Nephron (organoid): ENCODE measurements at regions not wholly inside any gene's neighbourhood (a gene's known extent, or its start where the extent isn't known, plus 50 kb on each side); places are given as distances from the start of the nearest gene placed in this dataset.
A peak's percentile ranks its signal among the peaks of the same experiment; 100 is the strongest.

Source experiments
- H3K27ac Mint-ChIP-seq, 3 experiments: 2 replicates each; pipeline ENCODE4 v1.8.0; 2020; ENCODE audit warnings: mixed read lengths in 3 of 3, mild to moderate bottlenecking in 2 of 3, moderate library complexity in 1 of 3
- H3K27me3 Mint-ChIP-seq: 2 replicates; pipeline ENCODE4 v1.8.0; 2021; ENCODE audit warnings: low read depth, mild to moderate bottlenecking, moderate library complexity, mixed read lengths
- H3K36me3 Mint-ChIP-seq: 2 replicates; pipeline ENCODE4 v1.8.0; 2020; ENCODE audit warnings: low read depth, mixed read lengths
- H3K4me1 Mint-ChIP-seq: 2 replicates; pipeline ENCODE4 v1.8.0; 2020; ENCODE audit warnings: mixed read lengths
- H3K4me3 Mint-ChIP-seq, 3 experiments: 2 replicates each; pipeline ENCODE4 v1.8.0; 2020; ENCODE audit warnings: mild to moderate bottlenecking in 3 of 3, mixed read lengths in 3 of 3, moderate library complexity in 2 of 3
- H3K9me3 Mint-ChIP-seq: 2 replicates; pipeline ENCODE4 v1.8.0; 2020; ENCODE audit warnings: mixed read lengths
- TF ChIP-seq, protein P1 (sequence below), 3 experiments: fragments of 200-600 bp; sonication (generic); IDR thresholded peaks; one replicate each; pipeline ENCODE4 v1.5.0; 2021; ENCODE audit warnings: antibody characterized with exemption in 3 of 3; ENCODE audit not compliant: unreplicated experiment in 3 of 3

DNA sequence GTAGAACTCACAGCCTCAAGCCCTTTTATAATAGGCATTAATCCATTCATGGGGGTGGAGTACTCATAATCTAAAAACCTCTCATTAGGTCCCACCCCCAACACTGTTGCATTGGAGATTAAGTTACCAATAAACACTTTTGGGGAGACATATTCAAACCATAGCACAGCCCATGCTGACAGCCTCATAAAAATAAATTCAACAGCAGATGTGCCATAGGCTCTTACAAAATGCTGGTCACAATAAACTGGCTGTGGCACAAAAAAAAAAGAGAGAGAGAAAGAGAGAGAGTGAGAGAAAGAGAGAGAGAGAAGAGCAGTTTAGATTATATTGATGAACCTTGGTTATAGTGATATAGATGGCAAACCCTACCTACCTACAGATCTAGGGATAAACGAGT lies 1000.9 kb downstream of the TUSC7 start:
- H3K9me3 Mint-ChIP-seq, result no peaks in the 10 kb centered on the region
- H3K27me3 Mint-ChIP-seq, result no peaks in the 10 kb centered on the region
- H3K4me3 Mint-ChIP-seq, result no peak overlapping the region
- H3K4me1 Mint-ChIP-seq, result no peaks in the 10 kb centered on the region
- H3K36me3 Mint-ChIP-seq, result no peaks in the 10 kb centered on the region
- TF ChIP-seq, protein P1, sequence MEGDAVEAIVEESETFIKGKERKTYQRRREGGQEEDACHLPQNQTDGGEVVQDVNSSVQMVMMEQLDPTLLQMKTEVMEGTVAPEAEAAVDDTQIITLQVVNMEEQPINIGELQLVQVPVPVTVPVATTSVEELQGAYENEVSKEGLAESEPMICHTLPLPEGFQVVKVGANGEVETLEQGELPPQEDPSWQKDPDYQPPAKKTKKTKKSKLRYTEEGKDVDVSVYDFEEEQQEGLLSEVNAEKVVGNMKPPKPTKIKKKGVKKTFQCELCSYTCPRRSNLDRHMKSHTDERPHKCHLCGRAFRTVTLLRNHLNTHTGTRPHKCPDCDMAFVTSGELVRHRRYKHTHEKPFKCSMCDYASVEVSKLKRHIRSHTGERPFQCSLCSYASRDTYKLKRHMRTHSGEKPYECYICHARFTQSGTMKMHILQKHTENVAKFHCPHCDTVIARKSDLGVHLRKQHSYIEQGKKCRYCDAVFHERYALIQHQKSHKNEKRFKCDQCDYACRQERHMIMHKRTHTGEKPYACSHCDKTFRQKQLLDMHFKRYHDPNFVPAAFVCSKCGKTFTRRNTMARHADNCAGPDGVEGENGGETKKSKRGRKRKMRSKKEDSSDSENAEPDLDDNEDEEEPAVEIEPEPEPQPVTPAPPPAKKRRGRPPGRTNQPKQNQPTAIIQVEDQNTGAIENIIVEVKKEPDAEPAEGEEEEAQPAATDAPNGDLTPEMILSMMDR (IDR thresholded peaks at IDR 0.05; ENCODE audit: unreplicated experiment in 3 of 3), result no peak
- no peak overlapping the region for H3K27ac Mint-ChIP-seq

DNA sequence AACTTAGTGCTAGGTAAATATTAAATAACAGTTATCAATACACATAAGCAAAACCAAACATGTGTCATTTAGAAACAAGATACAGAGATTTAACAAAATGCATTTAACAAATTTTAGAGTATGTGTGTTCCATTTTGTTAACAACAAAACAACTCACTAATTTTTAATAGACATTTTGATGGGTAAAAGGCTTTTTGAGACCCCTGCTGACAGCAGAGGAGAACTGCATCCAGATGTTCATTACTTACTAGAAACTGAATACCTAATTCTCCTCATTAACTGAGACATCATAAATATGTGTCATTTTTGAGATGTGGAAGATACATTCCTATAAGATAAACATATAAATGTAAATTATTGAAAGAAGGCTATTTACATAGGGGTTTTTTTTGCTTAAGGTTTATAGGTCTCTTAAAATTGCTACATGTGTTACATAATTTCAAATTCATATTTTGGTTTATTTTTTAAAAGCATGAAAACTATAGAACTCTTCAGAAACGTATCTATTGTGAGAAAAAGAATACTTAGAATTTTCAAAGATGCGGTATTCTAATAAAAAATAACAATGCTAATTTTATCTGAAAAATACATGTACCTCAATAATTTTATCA lies 1009.8 kb downstream of the TUSC7 start:
- Mint-ChIP-seq H3K27ac (no peak overlapping the region), H3K4me3 (no peak overlapping the region), H3K36me3 (no peaks in the 10 kb centered on the region), H3K9me3 (peaks cover 2% of the 10 kb centered on the region), H3K27me3 (no peaks in the 10 kb centered on the region), H3K4me1 (no peaks in the 10 kb centered on the region)
- TF ChIP-seq, protein P1 (IDR thresholded peaks at IDR 0.05; ENCODE audit: unreplicated experiment in 3 of 3), result peak; percentile 83 to 94 (median 86)

DNA sequence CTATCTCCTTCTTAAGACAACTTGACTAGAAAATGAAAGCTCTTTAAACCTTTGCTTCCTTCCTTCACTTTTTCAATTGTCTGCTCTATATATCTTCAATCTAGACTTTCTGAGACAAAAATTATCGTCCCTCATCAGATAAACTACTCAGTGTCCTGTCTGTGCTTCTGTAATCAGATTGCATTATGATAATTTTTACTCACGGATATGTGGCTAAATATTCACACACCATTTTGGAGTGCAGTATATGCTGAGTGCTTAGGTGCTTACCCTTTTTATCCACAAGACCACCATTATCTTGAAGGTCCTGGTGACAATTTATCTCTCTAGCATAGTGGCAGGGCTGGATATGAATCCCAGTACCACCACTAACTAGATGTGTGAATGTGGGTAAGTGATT lies 1012.3 kb downstream of the TUSC7 start:
- peaks cover 2% of the 10 kb centered on the region for H3K9me3 Mint-ChIP-seq
- no peaks in the 10 kb centered on the region for H3K36me3 Mint-ChIP-seq
- TF ChIP-seq, protein P1 (IDR thresholded peaks at IDR 0.05; ENCODE audit: unreplicated experiment in 3 of 3), result no peak
- no peak overlapping the region for H3K27ac Mint-ChIP-seq
- H3K4me1 Mint-ChIP-seq, result no peaks in the 10 kb centered on the region
- no peaks in the 10 kb centered on the region for H3K27me3 Mint-ChIP-seq
- no peak overlapping the region for H3K4me3 Mint-ChIP-seq

DNA sequence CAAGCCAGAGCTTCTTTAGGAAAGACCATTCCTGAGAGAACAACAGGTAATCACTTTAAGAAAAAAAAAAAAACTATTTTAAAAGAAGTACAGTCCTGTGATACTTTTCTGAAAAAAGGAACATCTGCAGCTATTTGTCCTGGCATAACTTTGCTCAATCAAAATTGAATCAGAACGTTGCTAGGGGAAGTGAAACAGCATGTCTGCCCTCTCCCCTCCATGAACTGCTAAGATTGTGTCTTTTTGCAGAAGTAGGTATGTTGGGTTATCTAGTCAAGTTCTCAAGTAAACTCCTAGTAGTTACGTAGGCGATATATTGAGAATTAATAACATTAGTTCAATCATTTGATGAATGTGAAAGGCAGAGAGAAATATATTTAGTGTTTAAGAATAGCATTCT lies 1013.3 kb downstream of the TUSC7 start:
- H3K4me3 Mint-ChIP-seq, result no peak overlapping the region
- TF ChIP-seq, protein P1 (IDR thresholded peaks at IDR 0.05; ENCODE audit: unreplicated experiment in 3 of 3), result no peak
- H3K9me3 Mint-ChIP-seq, result peaks cover under 1% of the 10 kb centered on the region
- no peak overlapping the region for H3K27ac Mint-ChIP-seq
- no peaks in the 10 kb centered on the region for H3K27me3 Mint-ChIP-seq
- H3K4me1 Mint-ChIP-seq, result no peaks in the 10 kb centered on the region
- H3K36me3 Mint-ChIP-seq, result no peaks in the 10 kb centered on the region

DNA sequence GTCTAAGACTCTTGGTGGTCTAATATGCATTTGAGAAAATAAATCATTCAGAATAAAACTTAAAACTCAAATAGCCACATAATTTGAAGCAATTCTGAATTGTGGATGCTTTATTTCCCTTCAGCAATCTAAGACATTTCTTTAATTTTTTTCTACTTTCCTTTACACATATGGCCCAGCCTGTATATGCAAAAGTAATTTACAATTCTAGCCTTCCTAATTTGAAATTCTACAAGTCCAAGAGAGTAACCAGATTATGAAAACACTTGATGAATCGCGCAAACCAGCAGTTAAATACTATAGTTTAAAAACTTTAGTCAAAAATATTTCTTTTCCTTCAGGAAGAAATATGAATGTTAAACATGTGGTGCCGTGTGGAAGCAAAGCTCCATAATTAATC lies 1014.2 kb downstream of the TUSC7 start:
- TF ChIP-seq, protein P1 (IDR thresholded peaks at IDR 0.05; ENCODE audit: unreplicated experiment in 3 of 3), result no peak
- Mint-ChIP-seq H3K4me3 (no peak overlapping the region), H3K36me3 (no peaks in the 10 kb centered on the region), H3K27me3 (no peaks in the 10 kb centered on the region), H3K27ac (no peak overlapping the region), H3K9me3 (no peaks in the 10 kb centered on the region), H3K4me1 (no peaks in the 10 kb centered on the region)

DNA sequence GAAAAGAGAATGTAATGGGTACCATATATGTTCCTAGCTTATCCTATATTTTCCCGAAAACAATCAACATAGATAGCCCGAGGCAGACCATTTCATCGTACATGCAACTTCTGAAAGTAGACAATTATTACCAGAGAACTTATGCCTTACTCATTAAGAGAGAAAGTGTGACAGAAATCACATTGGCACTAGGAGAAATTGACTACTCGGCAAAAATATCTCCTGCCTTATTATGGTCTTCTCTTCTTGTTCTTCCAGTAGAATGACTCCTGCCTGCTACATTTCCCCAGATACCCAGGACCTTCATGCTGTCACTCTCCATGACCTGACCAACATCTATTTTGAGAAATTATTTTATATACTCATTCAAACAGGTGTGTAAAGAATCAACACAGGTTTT lies 1015.7 kb downstream of the TUSC7 start:
- Mint-ChIP-seq H3K27ac (no peak overlapping the region), H3K4me3 (no peak overlapping the region), H3K36me3 (no peaks in the 10 kb centered on the region), H3K27me3 (no peaks in the 10 kb centered on the region), H3K4me1 (no peaks in the 10 kb centered on the region), H3K9me3 (no peaks in the 10 kb centered on the region)
- TF ChIP-seq, protein P1 (IDR thresholded peaks at IDR 0.05; ENCODE audit: unreplicated experiment in 3 of 3), result no peak
